Kidney tubule cell (primary cell): ENCODE measurements at regions not wholly inside any gene's neighbourhood (a gene's known extent, or its start where the extent isn't known, plus 50 kb on each side); places are given as distances from the start of the nearest gene placed in this dataset.

Experiments used
- DNase-seq: peaks from one replicate; pipeline ENCODE4 v3.0.0-alpha.2; 2018; ENCODE audit warnings: low spot score

DNA sequence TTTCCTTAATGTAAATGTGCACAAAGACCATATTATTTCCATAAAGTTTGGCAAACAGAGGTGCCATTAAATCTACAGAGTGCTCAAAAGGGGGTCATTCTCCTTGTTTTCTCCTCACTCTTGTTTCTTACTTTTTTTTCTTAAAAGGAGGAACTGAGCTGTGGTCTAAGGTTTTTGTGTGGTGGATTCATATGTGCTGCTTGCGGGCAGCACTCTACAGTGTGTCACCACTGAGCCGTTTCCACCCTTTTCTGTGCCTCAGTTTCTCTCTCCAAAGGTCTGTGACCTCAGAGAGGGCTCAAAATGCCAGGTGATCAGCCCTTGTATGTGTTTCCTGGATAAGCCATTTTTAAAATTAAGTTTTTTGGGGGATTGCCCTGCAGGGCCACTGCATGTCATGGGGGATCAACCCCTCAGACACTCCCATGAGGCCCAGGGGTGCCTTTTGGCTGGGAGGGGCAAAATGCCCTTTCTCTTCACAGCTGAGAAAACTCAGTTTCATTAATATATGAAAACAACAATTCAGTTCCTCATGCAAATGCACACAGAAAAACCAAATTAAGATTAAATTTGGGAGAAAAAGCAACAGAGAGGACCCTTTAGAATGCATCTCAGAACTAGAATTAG lies 56.9 kb upstream of the VOPP1 start:
- no peak for DNase-seq

GRCh38 chr7:55624813-55625212 lies 52.5 kb upstream of the VOPP1 start:
- DNase-seq: no peak

- DNase-seq: no peak
These were observed 51.3 kb upstream of the VOPP1 start for GRCh38 chr7:55623617-55624016.

- DNase-seq: no peak
These were observed 49.9 kb upstream of the VOPP1 start for GRCh38 chr7:55622241-55622640.
